ENCODE measurements at regions not wholly inside any gene's neighbourhood (a gene's known extent, or its start where the extent isn't known, plus 50 kb on each side); places are given as distances from the start of the nearest gene placed in this dataset.

- no peak for DNase-seq
Measured at GRCh38 chr3:87488765-87489164, 212.4 kb upstream of the POU1F1 start.

GRCh38 chr3:87486635-87487034 lies 210.3 kb upstream of the POU1F1 start:
- DNase-seq: peak in 1 of 5 experiments; percentile 3

GRCh38 chr3:87486115-87486514 lies 209.7 kb upstream of the POU1F1 start:
- no peak for DNase-seq

GRCh38 chr3:87478716-87479115 lies 202.3 kb upstream of the POU1F1 start:
- DNase-seq: no peak

- DNase-seq: no peak
Measured at GRCh38 chr3:87473944-87474343, 197.6 kb upstream of the POU1F1 start.

- DNase-seq: no peak
Measured at GRCh38 chr3:87468938-87469337, 192.6 kb upstream of the POU1F1 start.

- no peak for DNase-seq
Measured at GRCh38 chr3:87468235-87468634, 191.9 kb upstream of the POU1F1 start.

GRCh38 chr3:87462228-87462627 lies 185.8 kb upstream of the POU1F1 start:
- DNase-seq: no peak

- no peak for DNase-seq
Measured at GRCh38 chr3:87461443-87461842, 185.1 kb upstream of the POU1F1 start.

GRCh38 chr3:87461036-87461435 lies 184.7 kb upstream of the POU1F1 start:
- no peak for DNase-seq

GRCh38 chr3:87448558-87448957 lies 172.2 kb upstream of the POU1F1 start:
- DNase-seq: no peak

GRCh38 chr3:87446849-87447387 lies 170.5 kb upstream of the POU1F1 start:
- no peak for DNase-seq

- DNase-seq: no peak
Measured at GRCh38 chr3:87442470-87442869, 166.1 kb upstream of the POU1F1 start.

GRCh38 chr3:87437765-87438164 lies 161.4 kb upstream of the POU1F1 start:
- DNase-seq: peak in 1 of 5 experiments; percentile 37

- no peak for DNase-seq
Measured at GRCh38 chr3:87436781-87437543, 160.6 kb upstream of the POU1F1 start.

GRCh38 chr3:87435926-87436620 lies 159.7 kb upstream of the POU1F1 start:
- no peak for DNase-seq

GRCh38 chr3:87433445-87433844 lies 157.1 kb upstream of the POU1F1 start:
- peak in 1 of 5 experiments; percentile 39 for DNase-seq

GRCh38 chr3:87426918-87427317 lies 150.5 kb upstream of the POU1F1 start:
- no peak for DNase-seq

GRCh38 chr3:87425056-87425455 lies 148.7 kb upstream of the POU1F1 start:
- no peak for DNase-seq

GRCh38 chr3:87423336-87423735 lies 147.0 kb upstream of the POU1F1 start:
- DNase-seq: no peak

- DNase-seq: no peak
Measured at GRCh38 chr3:87422333-87422732, 145.9 kb upstream of the POU1F1 start.

- no peak for DNase-seq
Measured at GRCh38 chr3:87420171-87420570, 143.8 kb upstream of the POU1F1 start.

- no peak for DNase-seq
Measured at GRCh38 chr3:87414271-87414670, 137.9 kb upstream of the POU1F1 start.

GRCh38 chr3:87413814-87414213 lies 137.4 kb upstream of the POU1F1 start:
- DNase-seq: no peak

All from T-helper 2 cell (primary cell).